KMS-11 (cell line): ENCODE measurements at regions not wholly inside any gene's neighbourhood (a gene's known extent, or its start where the extent isn't known, plus 50 kb on each side); places are given as distances from the start of the nearest gene placed in this dataset.

ENCODE experiments used
- H2AFZ ChIP-seq: fragments of 200-600 bp; sonication (generic); 2 replicates; pipeline ENCODE4 v1.6.1; 2016; ENCODE audit warnings: antibody characterized with exemption, mixed run types, low read depth
- H3K27ac ChIP-seq: fragments of 200-600 bp; sonication (generic); 2 replicates; pipeline ENCODE4 v1.6.1; 2016; ENCODE audit warnings: mild to moderate bottlenecking, mixed run types
- H3K27me3 ChIP-seq: fragments of 200-600 bp; sonication (generic); 2 replicates; pipeline ENCODE4 v1.6.1; 2017; ENCODE audit warnings: mild to moderate bottlenecking, low read depth, mixed run types, moderate library complexity; ENCODE audit not compliant: insufficient read depth
- H3K36me3 ChIP-seq: fragments of 200-600 bp; sonication (generic); 2 replicates; pipeline ENCODE4 v1.6.1; 2017; ENCODE audit warnings: mild to moderate bottlenecking, mixed run types; ENCODE audit not compliant: insufficient read depth
- H3K4me1 ChIP-seq: fragments of 200-600 bp; sonication (generic); 2 replicates; pipeline ENCODE4 v1.6.1; 2016; ENCODE audit warnings: mild to moderate bottlenecking, low read depth, mixed run types; ENCODE audit not compliant: poor library complexity, severe bottlenecking
- H3K4me2 ChIP-seq: fragments of 200-600 bp; sonication (generic); 2 replicates; pipeline ENCODE4 v1.7.0; 2016; ENCODE audit warnings: mild to moderate bottlenecking, mixed run types
- H3K4me3 ChIP-seq: fragments of 200-600 bp; sonication (generic); IDR thresholded peaks from 2 replicates; pipeline ENCODE4 v1.6.1; 2017; ENCODE audit warnings: low read depth, low read length, mixed read lengths; ENCODE audit not compliant: insufficient read depth
- H3K79me2 ChIP-seq: fragments of 200-600 bp; sonication (generic); 2 replicates; pipeline ENCODE4 v1.6.1; 2016; ENCODE audit warnings: low read depth, mixed run types; ENCODE audit not compliant: insufficient read depth
- H3K9ac ChIP-seq: fragments of 200-600 bp; sonication (generic); 2 replicates; pipeline ENCODE4 v1.6.1; 2016; ENCODE audit warnings: mild to moderate bottlenecking, mixed run types
- H4K20me1 ChIP-seq: fragments of 200-600 bp; sonication (generic); 2 replicates; pipeline ENCODE4 v1.6.1; 2016; ENCODE audit warnings: mild to moderate bottlenecking, mixed run types; ENCODE audit not compliant: insufficient read depth
- TF ChIP-seq, protein P1 (sequence below): fragments of 200-600 bp; sonication (generic); conservative IDR thresholded peaks from 2 replicates; pipeline ENCODE4 v1.6.1; 2017; ENCODE audit warnings: low read depth, mild to moderate bottlenecking, antibody characterized with exemption, low read length, moderate library complexity, mixed read lengths

- H2AFZ ChIP-seq, result no peak overlapping the region
- TF ChIP-seq, protein P1, sequence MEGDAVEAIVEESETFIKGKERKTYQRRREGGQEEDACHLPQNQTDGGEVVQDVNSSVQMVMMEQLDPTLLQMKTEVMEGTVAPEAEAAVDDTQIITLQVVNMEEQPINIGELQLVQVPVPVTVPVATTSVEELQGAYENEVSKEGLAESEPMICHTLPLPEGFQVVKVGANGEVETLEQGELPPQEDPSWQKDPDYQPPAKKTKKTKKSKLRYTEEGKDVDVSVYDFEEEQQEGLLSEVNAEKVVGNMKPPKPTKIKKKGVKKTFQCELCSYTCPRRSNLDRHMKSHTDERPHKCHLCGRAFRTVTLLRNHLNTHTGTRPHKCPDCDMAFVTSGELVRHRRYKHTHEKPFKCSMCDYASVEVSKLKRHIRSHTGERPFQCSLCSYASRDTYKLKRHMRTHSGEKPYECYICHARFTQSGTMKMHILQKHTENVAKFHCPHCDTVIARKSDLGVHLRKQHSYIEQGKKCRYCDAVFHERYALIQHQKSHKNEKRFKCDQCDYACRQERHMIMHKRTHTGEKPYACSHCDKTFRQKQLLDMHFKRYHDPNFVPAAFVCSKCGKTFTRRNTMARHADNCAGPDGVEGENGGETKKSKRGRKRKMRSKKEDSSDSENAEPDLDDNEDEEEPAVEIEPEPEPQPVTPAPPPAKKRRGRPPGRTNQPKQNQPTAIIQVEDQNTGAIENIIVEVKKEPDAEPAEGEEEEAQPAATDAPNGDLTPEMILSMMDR, result no peak
These were observed 290.9 kb upstream of the SIX2 start for GRCh38 chr2:45300026-45300750.

DNA sequence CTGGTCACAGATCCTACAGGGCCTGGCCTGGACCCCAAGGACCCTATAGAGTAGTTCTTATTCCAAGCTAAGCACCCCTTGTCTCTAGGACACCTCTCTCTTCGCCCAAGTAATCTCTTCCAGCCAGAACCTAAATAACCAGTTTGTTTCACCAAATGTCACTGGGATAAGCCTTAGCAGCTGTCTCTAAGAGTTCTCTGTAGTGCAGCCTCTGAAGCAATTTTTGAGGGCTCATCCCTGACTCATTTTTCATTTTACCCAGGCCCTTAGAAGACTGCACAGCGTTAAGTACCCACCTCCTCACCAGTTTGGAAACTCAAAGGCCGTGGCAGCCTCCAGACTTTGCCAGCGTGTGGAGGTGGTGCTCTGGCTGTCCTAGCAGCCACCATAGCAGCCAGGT, 290.1 kb upstream of the SIX2 start:
- H3K4me2 ChIP-seq, result no peak overlapping the region
- H4K20me1 ChIP-seq, result no peaks in the 10 kb centered on the region

More at GRCh38 chr2:45300026-45300750, 290.9 kb upstream of the SIX2 start:
- H3K4me2 ChIP-seq, result no peak overlapping the region
- no peaks in the 10 kb centered on the region for H3K4me1 ChIP-seq
- no peaks in the 10 kb centered on the region for H3K27me3 ChIP-seq
- no peak overlapping the region for H3K27ac ChIP-seq
- no peak overlapping the region for H3K4me3 ChIP-seq
- no peak overlapping the region for H3K9ac ChIP-seq
- H3K36me3 ChIP-seq, result no peaks in the 10 kb centered on the region
- no peaks in the 10 kb centered on the region for H4K20me1 ChIP-seq
- no peaks in the 10 kb centered on the region for H3K79me2 ChIP-seq

GRCh38 chr2:45293182-45293581, 283.9 kb upstream of the SIX2 start:
- Histone ChIP-seq H2AFZ (no peak overlapping the region), H4K20me1 (no peaks in the 10 kb centered on the region), H3K79me2 (no peaks in the 10 kb centered on the region), H3K27me3 (no peaks in the 10 kb centered on the region), H3K9ac (no peak overlapping the region), H3K4me3 (no peak overlapping the region), H3K4me1 (no peaks in the 10 kb centered on the region), H3K4me2 (no peak overlapping the region), H3K27ac (no peak overlapping the region), H3K36me3 (no peaks in the 10 kb centered on the region)
- TF ChIP-seq, protein P1, result no peak

More for the DNA sequence above, 290.1 kb upstream of the SIX2 start:
- Histone ChIP-seq H3K4me1 (no peaks in the 10 kb centered on the region), H3K36me3 (no peaks in the 10 kb centered on the region), H3K79me2 (no peaks in the 10 kb centered on the region), H3K4me3 (no peak overlapping the region), H3K27ac (no peak overlapping the region), H2AFZ (no peak overlapping the region), H3K9ac (no peak overlapping the region), H3K27me3 (no peaks in the 10 kb centered on the region)
- TF ChIP-seq, protein P1, result no peak

DNA sequence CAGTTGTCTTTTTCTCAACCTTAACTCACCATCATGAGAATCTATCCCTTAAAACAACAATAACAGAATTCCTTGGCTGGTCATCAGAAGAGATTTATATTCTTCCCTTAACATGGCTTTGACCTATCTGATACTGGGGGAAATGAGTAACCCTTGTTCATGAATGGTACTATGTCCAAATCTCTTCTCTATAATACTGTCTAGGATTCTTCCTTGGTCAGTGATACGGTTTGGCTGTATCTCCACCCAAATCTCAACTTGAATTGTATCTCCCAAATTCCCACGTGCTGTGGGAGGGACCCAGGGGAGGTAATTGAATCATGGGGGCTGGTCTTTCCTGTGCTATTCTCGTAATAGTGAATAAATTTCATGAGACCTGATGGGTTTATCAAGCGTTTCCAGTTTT, 282.0 kb upstream of the SIX2 start:
- Histone ChIP-seq H3K4me3 (no peak overlapping the region), H3K36me3 (no peaks in the 10 kb centered on the region), H4K20me1 (no peaks in the 10 kb centered on the region), H3K79me2 (no peaks in the 10 kb centered on the region), H3K27ac (no peak overlapping the region), H2AFZ (no peak overlapping the region), H3K4me2 (no peak overlapping the region), H3K4me1 (no peaks in the 10 kb centered on the region), H3K27me3 (no peaks in the 10 kb centered on the region), H3K9ac (no peak overlapping the region)
- TF ChIP-seq, protein P1, result no peak
